ENCODE measurements at regions not wholly inside any gene's neighbourhood (a gene's known extent, or its start where the extent isn't known, plus 50 kb on each side); places are given as distances from the start of the nearest gene placed in this dataset.
"Not testable (repeated sequence)": the region's sequence is repeated elsewhere in the genome, so short reads cannot be mapped to it uniquely, and the experiment has no call there.

DNA sequence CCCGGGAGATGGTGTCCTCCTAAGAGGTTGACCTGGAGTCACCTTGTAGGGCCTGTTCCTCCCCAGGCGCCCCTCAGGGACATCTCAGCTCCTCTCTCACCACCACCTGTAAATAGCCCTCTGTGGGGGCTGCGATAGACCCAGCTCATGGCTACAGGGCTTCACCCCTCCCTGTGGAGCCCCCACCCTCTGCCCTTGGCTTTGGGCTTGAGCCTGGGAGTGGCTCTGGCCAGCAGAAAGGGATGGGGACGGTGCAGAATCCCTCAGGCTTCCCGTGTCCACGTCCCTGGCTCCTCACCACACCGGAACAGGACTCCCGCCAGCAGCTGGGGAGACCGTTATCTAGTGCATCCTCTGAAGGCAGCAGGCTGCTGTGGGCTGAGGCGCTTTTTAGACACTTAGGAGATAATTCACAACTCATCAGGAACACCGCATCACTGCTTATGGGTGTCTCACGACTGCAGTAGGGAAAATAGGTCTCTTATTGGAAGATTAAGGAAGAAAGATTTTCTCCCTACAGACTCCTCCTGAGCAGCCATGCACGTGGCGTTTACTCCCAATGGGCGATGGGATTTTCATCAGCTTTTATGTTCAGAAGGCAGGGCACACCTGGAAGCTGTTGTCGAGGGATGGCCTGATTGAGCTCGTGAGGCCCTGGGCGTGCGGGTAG is 253.1 kb downstream of the ADGRD1 start:
- TF ChIP-seq, protein P1, sequence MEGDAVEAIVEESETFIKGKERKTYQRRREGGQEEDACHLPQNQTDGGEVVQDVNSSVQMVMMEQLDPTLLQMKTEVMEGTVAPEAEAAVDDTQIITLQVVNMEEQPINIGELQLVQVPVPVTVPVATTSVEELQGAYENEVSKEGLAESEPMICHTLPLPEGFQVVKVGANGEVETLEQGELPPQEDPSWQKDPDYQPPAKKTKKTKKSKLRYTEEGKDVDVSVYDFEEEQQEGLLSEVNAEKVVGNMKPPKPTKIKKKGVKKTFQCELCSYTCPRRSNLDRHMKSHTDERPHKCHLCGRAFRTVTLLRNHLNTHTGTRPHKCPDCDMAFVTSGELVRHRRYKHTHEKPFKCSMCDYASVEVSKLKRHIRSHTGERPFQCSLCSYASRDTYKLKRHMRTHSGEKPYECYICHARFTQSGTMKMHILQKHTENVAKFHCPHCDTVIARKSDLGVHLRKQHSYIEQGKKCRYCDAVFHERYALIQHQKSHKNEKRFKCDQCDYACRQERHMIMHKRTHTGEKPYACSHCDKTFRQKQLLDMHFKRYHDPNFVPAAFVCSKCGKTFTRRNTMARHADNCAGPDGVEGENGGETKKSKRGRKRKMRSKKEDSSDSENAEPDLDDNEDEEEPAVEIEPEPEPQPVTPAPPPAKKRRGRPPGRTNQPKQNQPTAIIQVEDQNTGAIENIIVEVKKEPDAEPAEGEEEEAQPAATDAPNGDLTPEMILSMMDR (IDR thresholded peaks at IDR 0.05; ENCODE audit: poor library complexity, severe bottlenecking), result not testable (repeated sequence)
- not testable (repeated sequence) for TF ChIP-seq POLR2AphosphoS5 (IDR thresholded peaks at IDR 0.05); EP300 (conservative IDR thresholded peaks at IDR 0.05; ENCODE audit: poor library complexity, severe bottlenecking)

Data from neural cell (in vitro differentiated cells).